ENCODE measurements at regions not wholly inside any gene's neighbourhood (a gene's known extent, or its start where the extent isn't known, plus 50 kb on each side); places are given as distances from the start of the nearest gene placed in this dataset.

DNA sequence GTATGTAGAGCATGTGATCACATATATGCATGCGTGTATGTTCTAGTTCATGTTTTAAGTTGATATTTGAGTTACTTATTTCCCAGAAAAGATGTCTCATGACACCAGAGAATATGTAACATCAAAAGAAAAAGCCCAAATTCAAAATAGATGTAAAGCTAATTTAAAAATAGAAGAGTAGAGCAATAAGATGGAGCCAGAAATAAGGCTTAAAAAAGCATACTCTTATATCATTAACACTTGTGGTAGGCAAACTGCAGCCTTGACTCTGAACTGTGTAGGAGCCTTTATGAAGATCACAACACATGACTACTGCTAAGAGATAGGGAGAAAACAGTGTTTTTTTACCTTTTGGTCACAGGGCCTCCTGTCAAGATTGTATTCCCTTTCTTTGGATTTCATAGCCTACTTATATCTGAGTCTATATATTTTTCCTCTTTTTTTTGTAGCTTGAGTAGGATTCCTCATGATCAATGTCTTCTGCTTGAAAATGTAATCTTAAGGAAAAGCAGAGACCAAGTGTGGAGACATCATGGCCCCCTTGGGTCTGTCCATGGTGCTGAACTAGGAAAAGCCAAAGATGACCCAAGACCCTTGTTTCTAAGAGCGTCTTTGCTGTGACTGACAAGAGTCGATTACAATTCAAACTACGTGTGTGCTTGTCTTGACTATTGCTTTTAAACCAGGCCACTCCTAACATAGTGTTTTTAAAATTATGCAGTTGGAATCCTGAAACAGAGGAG is 390.4 kb downstream of the SHISA9 start:
- DNase-seq (ENCODE audit: low read depth): no peak

DNA sequence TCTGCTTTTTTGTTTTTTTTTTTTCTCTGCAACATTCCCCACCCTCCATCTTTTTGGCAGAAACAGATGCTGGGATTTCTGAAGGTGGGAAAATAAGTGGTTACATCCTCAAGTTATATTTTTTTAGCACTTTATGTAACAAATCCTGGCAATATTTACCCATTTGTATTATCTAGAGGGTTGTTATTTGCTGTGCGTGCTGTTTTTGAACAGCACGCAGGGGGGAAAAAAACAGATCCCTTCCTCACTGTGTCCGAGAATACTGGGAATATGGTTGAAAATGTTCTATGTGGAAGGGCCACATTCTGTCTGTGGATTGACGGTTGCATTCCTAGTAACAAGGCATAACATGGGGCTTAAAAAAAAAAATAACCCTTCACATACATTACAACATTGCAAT is 394.8 kb downstream of the SHISA9 start:
- no peak for DNase-seq (ENCODE audit: low read depth)

DNA sequence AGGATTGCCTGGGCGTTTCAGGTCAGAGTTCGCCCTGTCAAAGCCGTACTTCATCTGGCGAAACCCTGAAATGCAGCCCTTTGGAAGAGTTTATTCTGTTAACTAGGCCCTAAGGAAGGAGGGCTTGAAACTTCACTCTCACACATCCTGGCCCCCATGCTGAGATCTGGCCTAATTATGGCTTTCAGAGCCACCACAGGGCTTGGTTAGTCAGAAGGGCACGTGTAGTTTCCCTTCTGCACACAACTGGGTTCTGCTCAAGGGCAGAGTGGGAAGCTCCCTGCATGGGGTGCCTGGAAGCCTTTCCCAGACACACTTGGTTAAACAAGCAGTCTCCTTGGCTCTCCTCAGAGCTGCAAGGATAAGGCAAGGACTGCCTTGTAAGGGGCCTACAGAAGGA is 397.3 kb downstream of the SHISA9 start:
- no peak for DNase-seq (ENCODE audit: low read depth)

DNA sequence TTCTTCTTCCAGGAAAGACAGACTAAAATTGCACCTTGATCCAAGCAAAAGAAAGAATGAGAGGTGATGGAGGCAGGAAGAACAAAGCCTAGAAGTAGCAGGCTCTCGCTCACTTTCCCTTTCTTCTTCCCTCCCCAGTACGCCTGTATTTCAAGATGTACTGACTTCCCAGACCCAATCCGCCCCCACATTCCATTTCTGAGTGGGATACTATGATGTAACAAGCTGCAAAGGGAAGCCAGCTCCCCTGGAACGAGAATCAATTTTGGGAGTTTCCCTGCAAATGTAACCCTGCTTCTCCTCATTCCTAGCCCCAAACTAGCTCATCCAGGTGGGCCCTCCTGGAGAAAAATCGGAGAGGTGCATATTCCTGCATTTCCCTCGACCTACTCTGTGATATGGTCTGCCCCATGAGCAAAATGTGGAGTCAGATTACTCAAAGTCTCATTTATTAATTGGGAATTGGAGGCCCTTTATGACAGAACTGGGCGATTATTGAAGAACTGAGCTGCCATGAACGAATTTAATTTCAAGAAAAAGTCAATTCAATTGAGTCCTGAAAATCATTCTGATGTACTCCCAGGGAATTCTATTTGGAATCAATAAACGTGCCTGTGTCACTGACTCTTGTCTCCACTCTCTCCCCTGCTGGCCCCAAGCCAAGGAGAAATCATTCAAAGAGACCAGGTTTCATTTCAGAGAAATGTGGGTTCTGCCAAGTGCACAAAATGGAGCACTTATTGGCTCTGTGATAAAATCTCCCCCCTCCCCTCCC is 398.9 kb downstream of the SHISA9 start:
- DNase-seq (ENCODE audit: low read depth): no peak

DNA sequence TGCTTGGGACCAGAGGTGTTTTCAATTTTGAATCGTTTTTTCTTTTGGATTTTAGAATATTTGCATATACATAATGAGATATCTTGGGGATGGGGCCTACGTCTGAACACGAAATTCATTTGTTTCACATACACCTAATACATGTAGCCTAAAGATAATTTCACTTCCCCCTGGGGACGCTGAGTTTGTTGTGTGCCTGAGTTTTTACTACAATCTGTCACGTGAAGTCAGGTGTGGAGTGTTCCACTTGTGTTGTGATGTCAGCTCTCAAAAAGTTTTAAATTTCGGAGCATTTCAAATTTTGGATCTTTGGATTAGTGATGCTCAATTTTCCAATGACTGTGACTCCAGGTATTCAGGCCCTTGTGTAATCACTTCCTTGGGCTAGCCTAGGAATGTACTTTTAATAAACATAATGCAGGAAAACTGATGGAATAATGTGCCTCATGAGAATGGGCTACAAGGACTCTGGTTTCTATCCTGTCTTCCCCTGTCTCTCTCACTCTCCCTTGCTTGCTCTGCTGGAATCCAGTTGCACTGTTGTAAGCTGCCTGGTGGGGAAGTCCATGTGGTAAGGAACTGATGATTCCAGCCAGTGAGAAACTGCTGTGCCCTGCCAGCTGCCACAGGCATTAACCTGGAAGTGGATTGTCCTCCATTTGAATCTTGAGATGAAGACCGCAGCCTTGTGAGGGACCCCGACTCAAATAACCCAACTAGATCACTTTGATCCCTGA is 403.8 kb downstream of the SHISA9 start:
- DNase-seq (ENCODE audit: low read depth): no peak

DNA sequence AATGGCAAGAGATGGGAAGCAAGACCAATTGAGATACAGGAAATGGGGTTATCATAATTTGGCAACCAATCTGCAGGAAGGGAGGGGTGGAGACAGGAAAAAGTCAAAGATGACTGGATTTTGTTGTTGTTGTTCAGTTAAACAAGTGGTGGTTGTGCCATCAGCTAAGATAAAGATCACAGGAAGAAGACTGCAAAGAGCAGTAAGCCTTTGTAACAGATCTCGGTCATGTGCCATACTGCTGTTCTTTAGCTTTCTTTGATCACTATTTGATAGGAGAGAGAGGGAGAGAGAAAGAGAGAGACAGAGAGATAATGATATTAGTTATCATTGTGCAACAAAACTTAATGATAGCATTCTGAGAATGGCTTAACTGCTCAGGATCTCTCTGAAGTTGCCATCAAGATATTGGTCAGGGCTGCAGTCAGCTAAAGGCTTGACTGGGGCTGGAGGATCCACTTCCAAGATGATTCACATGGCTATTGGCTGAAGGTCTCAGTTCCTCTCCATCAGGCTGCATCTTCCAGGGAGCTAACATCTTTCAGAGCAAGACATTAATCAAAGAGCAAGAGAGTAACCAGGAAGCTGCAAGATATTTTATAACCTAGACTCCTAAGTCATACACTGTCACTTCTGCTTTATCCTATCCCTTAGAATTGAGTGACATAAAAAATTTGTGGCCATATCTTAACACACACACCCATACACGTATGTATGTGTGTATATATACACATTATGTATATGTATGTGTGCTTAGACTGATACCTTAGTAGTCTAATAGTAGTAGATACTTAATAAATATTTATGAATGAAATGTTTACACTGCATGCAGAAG is 405.0 kb downstream of the SHISA9 start:
- no peak for DNase-seq (ENCODE audit: low read depth)

DNA sequence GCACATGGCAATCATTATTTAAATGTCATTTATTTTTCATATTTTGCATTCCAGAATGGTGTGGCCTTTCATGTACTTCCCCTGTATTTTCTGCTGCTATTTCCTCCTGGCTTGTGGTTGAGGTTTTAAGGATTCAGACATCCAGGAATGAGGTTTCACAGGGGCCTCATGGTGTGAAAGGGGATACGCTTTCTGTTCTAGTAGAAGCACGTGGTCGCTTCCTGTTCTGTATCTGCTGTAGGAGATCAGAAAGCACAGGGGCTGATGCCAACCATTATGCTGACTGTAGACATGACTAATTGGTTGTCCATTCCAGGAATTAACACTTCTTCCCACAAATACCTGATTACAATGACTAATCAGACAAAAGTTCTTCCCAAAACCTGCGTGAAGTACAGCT is 405.9 kb downstream of the SHISA9 start:
- no peak for DNase-seq (ENCODE audit: low read depth)

DNA sequence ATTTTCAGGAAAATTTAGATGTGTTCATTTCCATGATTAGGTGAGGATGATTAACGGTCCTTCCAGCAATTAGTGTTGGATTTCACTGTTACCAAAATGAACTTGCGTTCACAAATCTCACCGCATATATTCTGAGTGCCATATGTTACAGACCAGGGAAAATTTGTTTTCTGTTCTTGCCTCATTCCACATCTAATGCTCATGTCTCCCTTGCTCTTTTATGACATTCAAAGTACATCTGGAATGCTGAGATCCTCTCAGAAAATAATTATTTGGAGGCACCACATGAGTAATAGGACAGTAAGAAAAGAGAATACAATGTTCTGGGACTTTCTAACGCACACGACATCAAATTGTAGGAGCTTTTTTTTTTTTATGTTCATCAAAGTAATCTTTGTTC is 406.5 kb downstream of the SHISA9 start:
- DNase-seq (ENCODE audit: low read depth): no peak

DNA sequence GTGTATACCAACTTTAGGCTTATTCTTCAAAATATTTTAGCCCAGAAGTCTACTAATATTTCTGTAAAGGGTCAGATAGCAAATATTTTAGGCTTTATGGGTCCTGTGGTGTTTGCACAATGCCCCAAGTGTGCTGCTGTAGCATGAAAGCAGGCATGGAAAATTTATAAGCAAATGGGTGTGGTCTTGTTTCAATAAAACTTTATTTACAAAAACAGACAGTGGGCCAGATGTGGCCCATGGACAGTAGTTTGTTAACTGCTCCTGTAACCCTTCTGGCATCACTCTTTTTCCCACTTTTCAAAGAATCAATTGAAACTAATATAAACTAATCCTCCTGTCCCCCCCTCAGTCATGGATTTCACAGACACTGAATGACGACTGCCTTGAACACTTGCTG is 410.7 kb downstream of the SHISA9 start:
- DNase-seq (ENCODE audit: low read depth): no peak

DNA sequence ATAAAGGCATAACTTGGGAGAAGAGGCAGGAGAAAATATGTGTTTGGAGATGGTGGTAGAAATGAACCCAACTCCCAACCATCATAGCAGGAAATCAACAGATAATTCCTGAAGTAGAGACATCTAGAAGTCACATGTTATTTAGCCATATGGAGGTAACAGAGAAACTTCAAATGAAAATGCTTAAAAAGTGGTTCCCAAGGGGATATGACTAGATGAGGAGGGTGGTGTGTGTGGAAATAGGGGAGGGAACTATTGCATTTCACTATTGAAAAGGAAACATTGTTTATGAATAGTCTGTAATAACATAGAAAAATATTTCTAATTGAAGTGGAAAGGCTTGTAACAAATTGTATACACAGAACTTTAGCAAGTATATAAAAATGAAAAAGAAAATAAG is 412.0 kb downstream of the SHISA9 start:
- no peak for DNase-seq (ENCODE audit: low read depth)

DNA sequence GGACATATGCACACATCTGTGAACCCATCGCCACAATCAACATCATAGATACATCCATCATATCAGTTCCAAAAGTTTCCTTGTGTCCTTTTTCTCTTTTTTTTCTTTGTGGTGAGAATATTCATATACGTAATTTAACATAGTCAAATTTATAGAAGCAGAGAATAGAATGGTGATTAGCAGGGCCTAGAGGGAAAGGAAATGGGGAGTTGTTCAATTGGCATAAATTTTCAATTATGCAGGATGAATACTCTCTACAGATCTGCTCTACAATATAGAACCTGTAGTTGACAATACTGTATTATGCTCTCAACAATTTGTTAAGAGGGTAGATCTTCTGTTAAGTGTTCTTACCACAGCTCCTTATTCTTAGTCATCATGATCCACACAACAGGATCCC is 413.2 kb downstream of the SHISA9 start:
- DNase-seq (ENCODE audit: low read depth): no peak

DNA sequence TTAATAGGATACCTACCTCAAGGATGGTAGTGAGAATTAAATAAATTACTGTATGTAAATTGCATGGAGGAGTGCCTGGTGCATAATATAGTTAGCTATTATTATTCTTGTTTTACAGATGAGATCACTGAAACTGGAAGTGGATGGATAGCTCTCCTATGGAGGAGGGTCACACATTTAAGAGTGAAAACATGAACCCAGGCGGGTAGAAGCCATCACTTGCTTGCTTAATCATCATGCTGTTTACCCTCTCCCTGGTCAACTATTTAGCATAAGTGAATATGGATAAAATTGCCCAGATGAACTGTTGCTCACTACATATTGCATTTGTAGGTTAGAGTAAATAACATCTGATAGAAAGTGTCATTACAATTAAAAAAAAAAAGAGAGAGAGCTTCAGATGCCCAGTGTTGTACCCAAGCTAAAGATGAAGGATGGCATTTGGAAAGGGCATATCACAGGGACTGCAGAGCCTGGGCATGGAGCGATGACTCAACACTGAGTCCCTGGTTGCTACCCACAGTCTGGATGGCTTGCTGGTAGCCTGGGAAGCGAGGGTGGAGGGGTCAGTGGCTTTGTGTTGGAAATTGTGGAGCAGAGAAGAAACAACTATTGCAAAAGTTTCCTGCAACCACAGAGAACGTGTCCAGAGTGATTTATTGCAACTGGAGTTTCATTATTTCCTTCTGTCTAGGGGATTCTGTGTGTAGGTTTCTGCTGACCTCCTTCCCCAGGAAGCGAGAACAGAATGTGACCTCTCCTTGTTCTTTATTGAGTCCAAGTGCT is 414.4 kb downstream of the SHISA9 start:
- DNase-seq (ENCODE audit: low read depth): no peak

DNA sequence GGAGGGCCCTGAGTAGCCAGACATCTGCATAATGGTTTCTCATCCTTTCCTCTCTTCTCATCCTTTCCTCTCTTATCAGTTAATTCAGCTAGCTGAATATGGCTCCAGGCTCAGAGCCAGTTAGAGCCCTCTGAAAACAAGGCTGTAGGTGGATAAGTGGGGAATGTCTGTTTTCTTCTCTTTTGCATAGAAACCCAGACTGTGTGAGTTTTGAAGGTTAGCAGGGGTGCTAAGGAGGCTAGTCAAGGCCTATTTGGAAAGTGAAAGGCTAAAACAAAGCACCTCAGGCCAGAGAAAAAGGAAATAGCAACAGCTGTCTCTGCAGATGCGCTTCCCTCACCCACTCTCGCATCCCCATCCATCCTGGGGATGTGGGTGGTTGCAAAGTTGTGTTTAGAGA is 420.9 kb downstream of the SHISA9 start:
- no peak for DNase-seq (ENCODE audit: low read depth)

DNA sequence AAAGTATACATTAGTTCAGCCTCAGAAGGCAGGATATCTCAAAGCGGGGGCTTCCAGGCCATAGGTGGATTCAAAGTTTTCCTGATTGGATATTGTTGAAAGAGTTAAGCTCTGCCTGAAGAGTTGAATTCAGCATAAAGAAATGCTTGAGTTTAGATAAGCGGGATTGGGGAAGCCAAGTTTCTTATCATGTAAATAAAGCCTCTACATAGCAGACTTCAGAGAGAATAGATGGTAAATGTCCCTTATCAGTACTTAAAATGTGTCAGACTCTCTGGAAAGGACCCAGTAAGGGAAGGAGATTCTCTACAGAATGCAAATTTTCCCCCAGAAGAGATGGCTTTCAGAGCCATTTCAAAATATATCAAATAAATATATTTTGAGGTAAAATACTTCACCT is 423.5 kb downstream of the SHISA9 start:
- no peak for DNase-seq (ENCODE audit: low read depth)

DNA sequence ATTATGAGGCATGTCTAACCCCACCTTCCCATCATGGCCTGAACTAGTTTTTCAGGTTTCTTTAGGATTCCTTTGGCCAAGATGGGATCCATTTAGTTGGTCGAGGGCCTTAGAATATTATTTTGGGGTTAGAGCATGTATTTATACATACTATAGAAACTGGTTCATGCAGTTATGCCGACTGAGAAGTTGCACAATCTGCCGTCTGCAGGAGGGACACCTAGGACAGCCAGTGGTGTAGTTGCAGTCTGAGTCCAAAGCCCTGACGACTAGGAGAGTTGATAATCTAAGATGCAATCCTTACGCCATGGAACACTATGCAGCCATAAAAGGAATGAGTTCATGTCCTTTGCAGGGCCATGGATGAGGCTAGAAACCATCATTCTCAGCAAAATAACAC is 424.0 kb downstream of the SHISA9 start:
- no peak for DNase-seq (ENCODE audit: low read depth)

DNA sequence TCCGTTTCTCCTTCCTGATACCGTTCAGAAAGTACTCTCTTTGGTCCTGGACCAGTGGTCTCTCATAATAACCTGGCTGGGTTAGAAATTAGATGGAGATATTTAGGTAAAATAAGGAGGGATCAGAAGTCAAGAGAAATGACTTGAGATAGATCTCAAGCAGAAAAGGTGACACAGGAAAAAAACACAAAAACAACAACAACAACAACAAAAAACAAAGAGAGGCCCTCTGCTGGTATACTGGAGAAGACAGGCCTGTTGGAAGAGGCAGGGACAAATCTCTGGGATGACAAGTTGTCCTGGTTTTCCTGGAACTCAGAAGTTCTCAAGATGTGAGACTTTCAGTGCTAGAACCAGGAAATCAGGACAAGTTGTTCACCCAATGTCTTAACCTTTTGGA is 430.5 kb downstream of the SHISA9 start:
- no peak for DNase-seq (ENCODE audit: low read depth)

DNA sequence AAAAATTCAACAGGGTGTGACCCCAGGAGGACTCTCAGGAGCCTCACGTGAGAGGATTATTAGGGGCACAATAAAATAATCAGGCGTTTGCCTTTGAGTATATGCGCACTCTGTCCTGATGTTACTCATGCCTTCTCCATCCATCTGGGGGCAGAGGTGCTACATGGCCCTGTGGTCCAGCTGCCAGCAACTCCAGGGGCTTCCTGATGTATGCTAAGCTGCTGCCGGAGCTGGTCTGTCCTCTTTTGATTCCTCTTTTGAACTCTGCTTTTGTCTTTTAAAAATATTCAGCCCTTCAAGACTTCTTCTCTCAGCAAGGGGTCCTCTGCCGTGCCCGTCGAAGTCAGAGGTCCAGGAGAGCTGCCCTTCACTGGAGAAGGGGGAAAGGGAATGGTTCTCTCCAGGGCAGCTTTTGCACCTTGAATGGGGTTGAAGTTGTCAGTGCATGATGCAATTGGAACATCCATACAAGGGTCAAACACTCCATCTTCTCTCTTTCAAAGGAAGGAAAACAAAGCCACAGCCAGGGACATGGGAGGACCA is 431.4 kb downstream of the SHISA9 start:
- no peak for DNase-seq (ENCODE audit: low read depth)

DNA sequence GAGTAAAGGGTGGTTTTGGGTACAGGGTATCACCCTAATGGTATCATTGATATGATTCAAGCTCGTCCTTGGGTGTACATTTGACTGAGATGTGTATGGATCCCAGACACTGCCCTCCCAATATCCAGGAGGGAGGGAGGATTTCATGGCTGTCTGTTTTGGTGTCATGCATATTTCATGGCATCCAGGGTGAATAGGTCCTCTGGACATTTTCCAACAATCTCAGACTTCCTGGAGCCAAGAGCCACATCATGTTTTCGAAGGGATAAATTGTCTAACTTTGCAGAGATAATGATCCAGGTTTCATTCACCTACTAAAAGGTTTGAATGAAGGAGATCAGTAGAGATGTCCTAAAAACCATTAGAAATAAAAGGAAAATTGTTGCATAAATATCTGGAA is 431.9 kb downstream of the SHISA9 start:
- DNase-seq (ENCODE audit: low read depth): no peak

DNA sequence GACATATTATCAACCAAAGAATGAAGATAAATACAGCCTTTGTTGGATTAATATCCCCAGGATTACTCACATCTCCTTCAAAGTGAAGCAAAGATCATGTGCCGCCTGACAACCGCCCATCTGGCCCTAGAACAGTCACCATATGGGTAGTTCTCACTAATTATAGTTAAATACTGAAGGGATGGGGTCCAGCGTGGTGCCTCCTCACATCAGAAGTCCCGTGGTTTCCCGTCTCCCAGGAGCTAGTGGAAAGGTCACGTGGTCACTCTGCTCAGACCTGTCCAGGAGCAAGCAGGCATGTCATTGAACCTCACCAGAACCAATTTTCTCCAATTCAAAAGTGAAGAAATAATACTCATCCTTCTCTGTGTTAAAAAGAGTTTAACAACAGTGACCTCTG is 434.5 kb downstream of the SHISA9 start:
- no peak for DNase-seq (ENCODE audit: low read depth)

DNA sequence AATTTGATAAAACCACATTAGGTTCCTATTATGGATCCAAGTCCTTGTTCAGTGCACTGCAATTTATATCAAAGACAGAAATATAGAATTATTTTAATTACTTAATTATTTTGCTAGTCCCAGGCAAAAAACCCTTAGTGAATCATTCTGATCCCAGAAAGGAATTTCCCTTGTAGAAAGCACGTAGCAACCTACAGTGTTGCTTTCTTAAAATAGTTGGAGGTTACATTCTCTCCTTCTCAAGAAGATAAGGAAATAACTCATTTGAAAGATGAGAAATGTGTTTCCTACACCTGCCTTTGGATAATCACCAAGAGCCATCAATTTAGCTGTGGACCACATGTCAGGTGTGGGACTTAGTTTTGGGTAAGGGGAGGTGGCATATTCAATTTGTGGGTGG is 434.9 kb downstream of the SHISA9 start:
- no peak for DNase-seq (ENCODE audit: low read depth)

All from forelimb muscle (tissue), 1 donor.